H1 (cell line): ENCODE measurements at regions not wholly inside any gene's neighbourhood (a gene's known extent, or its start where the extent isn't known, plus 50 kb on each side); places are given as distances from the start of the nearest gene placed in this dataset.

Source experiments
- CTCF ChIA-PET: fragments of 300-600 bp; sonication (Branson Sonifier 250); formaldehyde crosslinking; loops from one replicate; lab custom pipeline; 2021; ENCODE audit not compliant: partially characterized antibody; lab: Charles Lee
- POLR2A ChIA-PET: fragments of 300-600 bp; sonication (Branson Sonifier 250); formaldehyde crosslinking; loops from one replicate; lab custom pipeline; 2021; ENCODE audit warnings: inconsistent platforms; ENCODE audit not compliant: partially characterized antibody; lab: Charles Lee
- DNase-seq, 2 experiments: peaks; one replicate each; pipeline versions ENCODE4 v3.0.0 to v3.0.0-alpha.2; 2010 to 2022; ENCODE audit warnings: low spot score in 2 of 2, low read depth in 1 of 2, mixed read lengths in 1 of 2
- FAIRE-seq: peaks from 2 replicates; lab custom pipeline; 2011; peaks lifted over from hg19 to GRCh38; lab: Jason Lieb, UNC
- H2AFZ ChIP-seq: 2 replicates; pipeline ENCODE4 v1.8.1; 2012; ENCODE audit warnings: low read length, inconsistent platforms
- H2AK5ac ChIP-seq: 2 replicates; pipeline ENCODE4 v1.6.1; 2013; ENCODE audit warnings: low read depth, low read length
- H2BK120ac ChIP-seq: replicated peaks from 2 replicates; pipeline ENCODE3; 2013; ENCODE audit warnings: low read depth, low read length, inconsistent platforms
- H2BK12ac ChIP-seq: 2 replicates; pipeline ENCODE4 v1.6.1; 2013; ENCODE audit warnings: low read depth, low read length
- H2BK15ac ChIP-seq: 2 replicates; pipeline ENCODE4 v1.6.1; 2013; ENCODE audit warnings: low read length
- H2BK20ac ChIP-seq: 2 replicates; pipeline ENCODE4 v1.6.1; 2013; ENCODE audit warnings: low read length
- H2BK5ac ChIP-seq: 2 replicates; pipeline ENCODE4 v1.6.1; 2013; ENCODE audit warnings: low read depth, low read length
- H3K14ac ChIP-seq: 2 replicates; pipeline ENCODE4 v1.6.1; 2013; ENCODE audit warnings: inconsistent platforms; ENCODE audit not compliant: insufficient read length
- H3K18ac ChIP-seq: 2 replicates; pipeline ENCODE4 v1.6.1; 2013; ENCODE audit warnings: low read length; ENCODE audit errors: extremely low read depth
- H3K23ac ChIP-seq: 2 replicates; pipeline ENCODE4 v1.6.1; 2013; ENCODE audit warnings: inconsistent platforms; ENCODE audit not compliant: insufficient read length
- H3K23me2 ChIP-seq: 2 replicates; pipeline ENCODE4 v1.6.1; 2013; ENCODE audit warnings: low read depth, low read length
- H3K27ac ChIP-seq: 2 replicates; pipeline ENCODE4 v1.6.1; 2011; ENCODE audit warnings: low read depth, low read length, inconsistent platforms
- H3K27me3 ChIP-seq, 4 experiments: replicated peaks in 1 of 4; 1 replicate in 1 of 4; 2 replicates in 3 of 4; pipeline versions ENCODE4 v1.6.1 to v1.8.1; 2011 to 2013; ENCODE audit warnings: low read length in 3 of 4, mild to moderate bottlenecking in 3 of 4, inconsistent platforms in 2 of 4, mixed read lengths in 2 of 4, moderate library complexity in 1 of 4; ENCODE audit not compliant: control insufficient read depth in 3 of 4, insufficient read depth in 3 of 4; ENCODE audit errors: extremely low read depth in 1 of 4
- H3K36me3 ChIP-seq, 4 experiments: 2 replicates each; pipeline versions ENCODE4 v1.6.1 to v1.8.1; 2011 to 2013; ENCODE audit warnings: mild to moderate bottlenecking in 4 of 4, low read length in 3 of 4, moderate library complexity in 2 of 4, control low read depth in 1 of 4, inconsistent platforms in 1 of 4; ENCODE audit not compliant: insufficient read depth in 4 of 4, control insufficient read depth in 2 of 4
- H3K4ac ChIP-seq: replicated peaks from 2 replicates; pipeline ENCODE3; 2013; ENCODE audit warnings: low read length, low read depth, mixed read lengths, inconsistent platforms; ENCODE audit not compliant: insufficient read length
- H3K4me1 ChIP-seq, 4 experiments: replicated peaks in 1 of 4; 1 replicate in 1 of 4; 2 replicates in 3 of 4; pipeline versions ENCODE4 v1.6.1 to v1.8.1; 2011 to 2013; ENCODE audit warnings: low read length in 3 of 4, inconsistent platforms in 2 of 4, mixed read lengths in 1 of 4; ENCODE audit not compliant: insufficient read depth in 4 of 4, control insufficient read depth in 3 of 4
- H3K4me2 ChIP-seq, 2 experiments: 2 replicates each; pipeline versions ENCODE4 v1.6.1 to v1.8.1; 2011 to 2013; ENCODE audit warnings: low read depth in 2 of 2, low read length in 2 of 2, control low read depth in 1 of 2, inconsistent platforms in 1 of 2, mild to moderate bottlenecking in 1 of 2; ENCODE audit not compliant: insufficient read depth in 1 of 2
- H3K4me3 ChIP-seq, 4 experiments: fragments of 200-600, 300-600 bp in 1 of 4; sonication (generic), shearing (Covaris generic), sonication (Bioruptor Twin) in 1 of 4; 2 replicates each; pipeline versions ENCODE4 v1.5.1 to v1.8.1; 2011 to 2016; ENCODE audit warnings: low read length in 4 of 4, low read depth in 3 of 4, control low read depth in 2 of 4, inconsistent platforms in 2 of 4, mild to moderate bottlenecking in 2 of 4, mixed read lengths in 1 of 4, moderate library complexity in 1 of 4; ENCODE audit not compliant: insufficient read depth in 2 of 4; ENCODE audit errors: extremely low read depth in 1 of 4
- H3K56ac ChIP-seq: replicated peaks from 2 replicates; pipeline ENCODE3; 2013; ENCODE audit warnings: low read depth, mild to moderate bottlenecking, mixed read lengths, low read length, inconsistent platforms; ENCODE audit not compliant: insufficient read length
- H3K79me1 ChIP-seq: 2 replicates; pipeline ENCODE4 v1.6.1; 2013; ENCODE audit warnings: low read depth, low read length, control low read depth
- H3K79me2 ChIP-seq, 2 experiments: 2 replicates each; pipeline versions ENCODE4 v1.6.1 to v1.8.1; 2012 to 2013; ENCODE audit warnings: low read length in 2 of 2, mild to moderate bottlenecking in 2 of 2, inconsistent platforms in 1 of 2; ENCODE audit not compliant: insufficient read depth in 2 of 2, control insufficient read depth in 1 of 2
- H3K9ac ChIP-seq, 4 experiments: replicated peaks in 1 of 4; 1 replicate in 1 of 4; 2 replicates in 3 of 4; pipeline versions ENCODE4 v1.6.1 to v1.8.1; 2011 to 2013; ENCODE audit warnings: low read depth in 3 of 4, low read length in 3 of 4, control low read depth in 2 of 4, mild to moderate bottlenecking in 2 of 4, moderate library complexity in 2 of 4, inconsistent platforms in 1 of 4; ENCODE audit errors: extremely low read depth in 1 of 4
- H3K9me3 ChIP-seq, 2 experiments: 2 replicates each; pipeline versions ENCODE4 v1.6.1 to v1.8.1; 2012 to 2013; ENCODE audit warnings: mild to moderate bottlenecking in 2 of 2, moderate library complexity in 2 of 2, control low read depth in 1 of 2, inconsistent platforms in 1 of 2, low read depth in 1 of 2, low read length in 1 of 2, mixed read lengths in 1 of 2; ENCODE audit not compliant: insufficient read depth in 2 of 2
- H4K20me1 ChIP-seq, 2 experiments: replicated peaks in 1 of 2; 2 replicates each; pipeline versions ENCODE3 to v1.8.1; 2011 to 2013; ENCODE audit warnings: inconsistent platforms in 2 of 2, low read length in 2 of 2, mild to moderate bottlenecking in 1 of 2; ENCODE audit not compliant: insufficient read depth in 2 of 2, control insufficient read depth in 1 of 2
- H4K5ac ChIP-seq: 2 replicates; pipeline ENCODE4 v1.6.1; 2013; ENCODE audit warnings: low read length, low read depth, mixed read lengths, inconsistent platforms; ENCODE audit not compliant: insufficient read length
- H4K8ac ChIP-seq: 2 replicates; pipeline ENCODE4 v1.8.0; 2013; ENCODE audit warnings: mild to moderate bottlenecking, moderate library complexity, low read length, inconsistent platforms; ENCODE audit not compliant: insufficient read depth; ENCODE audit errors: extremely low read depth
- H4K91ac ChIP-seq: replicated peaks from 2 replicates; pipeline ENCODE3; 2013; ENCODE audit warnings: low read length, mixed read lengths, inconsistent platforms; ENCODE audit not compliant: insufficient read length
- BRCA1 ChIP-seq: IDR thresholded peaks from 2 replicates; pipeline ENCODE4 v1.6.1; 2012; ENCODE audit warnings: low read depth, low read length, improper control_type of control experiment
- JUN ChIP-seq: IDR thresholded peaks from 2 replicates; pipeline ENCODE4 v1.6.1; 2011; ENCODE audit warnings: low read depth, mild to moderate bottlenecking, improper control_type of control experiment, low read length
- KDM1A ChIP-seq: fragments of 200-600, 300-600 bp; sonication (generic); IDR thresholded peaks from 2 replicates; pipeline ENCODE4 v1.7.1; 2016; ENCODE audit warnings: mild to moderate bottlenecking, low read length, borderline replicate concordance
- RAD21 ChIP-seq, 2 experiments: IDR thresholded peaks in 1 of 2; conservative IDR thresholded peaks in 1 of 2; 2 replicates each; pipeline ENCODE4 v1.6.1; 2011; ENCODE audit warnings: low read depth in 2 of 2, low read length in 2 of 2, improper control_type of control experiment in 1 of 2, inconsistent platforms in 1 of 2, mild to moderate bottlenecking in 1 of 2, moderate library complexity in 1 of 2
- WGBS, 2 experiments: shearing (Covaris generic) in 1 of 2; methylation state at CpG; one replicate each; pipeline versions ENCODE4 v1.1.6 to v1.1.7; 2013 to 2015; ENCODE audit warnings: low lambda C conversion rate in 2 of 2, mixed read lengths in 2 of 2, inconsistent platforms in 1 of 2, low coverage in 1 of 2, missing lambda C conversion rate in 1 of 2; ENCODE audit not compliant: insufficient replicate concordance in 2 of 2, insufficient coverage in 1 of 2, insufficient read length in 1 of 2; ENCODE audit errors: extremely low coverage in 1 of 2, missing lambda C conversion rate in 1 of 2; 5-methylcytosine and 5-hydroxymethylcytosine counted together

- no peak for FAIRE-seq
- H3K4me2 ChIP-seq = no peak overlapping the region
- POLR2A ChIA-PET = no interaction called here
Observed at GRCh38 chr18:27746241-27746640, 430.7 kb downstream of the CDH2 start.

More at GRCh38 chr18:27746241-27746640, 430.7 kb downstream of the CDH2 start:
- Histone ChIP-seq H2BK120ac (no peak overlapping the region), H2BK5ac (no peak overlapping the region), H3K23ac (no peak overlapping the region), H2AFZ (no peak overlapping the region), H3K56ac (no peak overlapping the region), H4K91ac (no peak overlapping the region), H3K9me3 (peaks cover 0 to 5% of the 10 kb centered on the region in 2 experiments; a peak in 1 of 4 replicates), H3K4me3 (no peak overlapping the region), H2BK12ac (no peak overlapping the region), H3K36me3 (no peaks in the 10 kb centered on the region; a peak in 1 of 8 replicates), H4K20me1 (no peaks in the 10 kb centered on the region), H3K79me1 (no peaks in the 10 kb centered on the region), H2BK15ac (no peak overlapping the region), H3K18ac (no peak overlapping the region), H3K9ac (no peak overlapping the region), H3K23me2 (no peaks in the 10 kb centered on the region; the same call in 1 of the 2 replicates), H3K14ac (no peak overlapping the region), H2BK20ac (no peak overlapping the region), H3K4me1 (no peaks in the 10 kb centered on the region; a peak in 2 of 7 replicates), H4K8ac (no peak overlapping the region), H2AK5ac (no peak overlapping the region), H3K4ac (no peak overlapping the region), H3K79me2 (no peaks in the 10 kb centered on the region), H3K27me3 (no peaks in the 10 kb centered on the region), H3K27ac (no peak overlapping the region), H4K5ac (no peak overlapping the region)
- TF ChIP-seq RAD21 (IDR thresholded peaks at IDR 0.05 in 1 of 2, conservative IDR thresholded peaks at IDR 0.05 in 1 of 2; ENCODE audit: low read depth in 2 of 2, low read length in 2 of 2) (no peak), KDM1A (no peak), JUN (no peak), BRCA1 (no peak)
- 86% methylated on average over 5 of the region's 5 CpGs; no CpG with 5 or more reads in 1 of the 2 experiments for WGBS, 2 experiments
- DNase-seq = no peak
- CTCF ChIA-PET = interaction anchor here (0.6 to 11.5 kb wide), 7 partner anchors 11 to 1427 kb away, joined by 3 to 194 read pairs (median 5); no protein-coding TSS in a partner anchor
